ENCODE measurements at regions not wholly inside any gene's neighbourhood (a gene's known extent, or its start where the extent isn't known, plus 50 kb on each side); places are given as distances from the start of the nearest gene placed in this dataset.

DNA sequence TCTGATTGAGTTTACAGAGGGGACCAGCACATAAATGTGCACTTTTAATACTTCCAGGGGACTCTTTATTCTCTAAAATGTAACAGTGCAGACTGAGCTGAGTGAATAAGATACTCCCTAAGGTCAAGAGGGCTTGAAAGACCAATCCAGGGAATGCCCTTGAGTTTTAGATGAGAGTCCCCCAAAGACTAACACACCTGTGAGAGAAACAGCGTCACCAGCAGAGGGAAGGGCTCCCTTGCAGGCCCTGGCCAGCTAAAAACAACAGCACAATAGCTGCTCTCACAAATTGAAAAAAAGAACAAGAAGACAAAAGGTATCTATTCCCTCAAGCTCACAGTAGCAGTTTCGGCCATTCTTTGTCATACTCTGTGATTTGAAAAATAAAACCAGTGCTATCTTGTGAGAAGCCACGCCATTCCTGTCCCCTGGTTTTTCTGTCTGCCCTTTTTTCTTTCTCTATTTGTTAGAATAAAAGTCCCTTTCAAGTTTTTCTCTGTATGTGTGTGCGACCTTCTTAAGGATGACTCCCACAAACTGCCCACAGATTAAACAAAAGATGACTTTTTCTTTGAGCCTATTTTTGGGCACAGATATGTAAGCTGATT lies 230.4 kb upstream of the BMPER start:
- no peak for DNase-seq
- Histone ChIP-seq H3K36me3 (ENCODE audit: insufficient read depth, low read length) (no peaks in the 10 kb centered on the region), H3K27ac (ENCODE audit: low read length) (no peak overlapping the region), H3K4me3 (ENCODE audit: low read depth in 1 of 2, low read length in 2 of 2) (no peak overlapping the region), H3K4me2 (ENCODE audit: insufficient read depth, low read length) (no peak overlapping the region), H3K4me1 (ENCODE audit: insufficient read depth, low read length) (no peaks in the 10 kb centered on the region), H3K79me2 (ENCODE audit: insufficient read depth, low read length) (no peaks in the 10 kb centered on the region), H3K9ac (ENCODE audit: low read depth, low read length) (no peak overlapping the region), H3K27me3 (ENCODE audit: insufficient read depth, low read length, poor library complexity) (no peaks in the 10 kb centered on the region), H4K20me1 (ENCODE audit: insufficient read depth, low read length) (no peaks in the 10 kb centered on the region), H2AFZ (ENCODE audit: low read depth, low read length) (no peak overlapping the region), H3K9me3 (ENCODE audit: insufficient read depth, low read length, severe bottlenecking) (peaks cover under 1% of the 10 kb centered on the region)
- no peak for ATAC-seq (ENCODE audit: insufficient read depth, low read depth)
- no peak for TF ChIP-seq EZH2 (IDR thresholded peaks at IDR 0.05; ENCODE audit: borderline replicate concordance, low read depth, low read length, severe bottlenecking)
- TF ChIP-seq, protein P1, sequence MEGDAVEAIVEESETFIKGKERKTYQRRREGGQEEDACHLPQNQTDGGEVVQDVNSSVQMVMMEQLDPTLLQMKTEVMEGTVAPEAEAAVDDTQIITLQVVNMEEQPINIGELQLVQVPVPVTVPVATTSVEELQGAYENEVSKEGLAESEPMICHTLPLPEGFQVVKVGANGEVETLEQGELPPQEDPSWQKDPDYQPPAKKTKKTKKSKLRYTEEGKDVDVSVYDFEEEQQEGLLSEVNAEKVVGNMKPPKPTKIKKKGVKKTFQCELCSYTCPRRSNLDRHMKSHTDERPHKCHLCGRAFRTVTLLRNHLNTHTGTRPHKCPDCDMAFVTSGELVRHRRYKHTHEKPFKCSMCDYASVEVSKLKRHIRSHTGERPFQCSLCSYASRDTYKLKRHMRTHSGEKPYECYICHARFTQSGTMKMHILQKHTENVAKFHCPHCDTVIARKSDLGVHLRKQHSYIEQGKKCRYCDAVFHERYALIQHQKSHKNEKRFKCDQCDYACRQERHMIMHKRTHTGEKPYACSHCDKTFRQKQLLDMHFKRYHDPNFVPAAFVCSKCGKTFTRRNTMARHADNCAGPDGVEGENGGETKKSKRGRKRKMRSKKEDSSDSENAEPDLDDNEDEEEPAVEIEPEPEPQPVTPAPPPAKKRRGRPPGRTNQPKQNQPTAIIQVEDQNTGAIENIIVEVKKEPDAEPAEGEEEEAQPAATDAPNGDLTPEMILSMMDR (IDR thresholded peaks at IDR 0.05; ENCODE audit: borderline replicate concordance, extremely low read depth, low read length, poor library complexity, severe bottlenecking), result no peak

DNA sequence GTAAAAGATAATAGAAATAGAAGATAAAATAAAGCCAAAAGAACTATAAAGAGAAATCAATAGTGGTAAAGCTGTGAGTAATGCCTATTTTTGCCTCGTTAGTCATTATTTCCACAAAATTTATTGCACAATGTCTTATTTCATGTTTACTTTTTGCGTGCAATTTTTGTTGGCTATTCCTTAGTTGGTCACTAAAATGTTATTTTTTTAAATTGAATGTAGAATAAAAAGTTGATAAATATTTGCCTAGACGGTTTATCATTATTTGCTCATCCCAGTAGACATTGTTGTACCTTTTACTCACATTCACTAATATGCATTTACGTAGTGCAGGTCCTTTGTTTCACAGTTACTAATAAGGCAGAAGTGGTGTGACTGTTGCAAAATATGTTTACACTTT lies 227.8 kb upstream of the BMPER start:
- DNase-seq, result no peak
- Histone ChIP-seq H3K27ac (ENCODE audit: low read length) (no peak overlapping the region), H4K20me1 (ENCODE audit: insufficient read depth, low read length) (no peaks in the 10 kb centered on the region), H2AFZ (ENCODE audit: low read depth, low read length) (no peak overlapping the region), H3K4me3 (ENCODE audit: low read depth in 1 of 2, low read length in 2 of 2) (no peak overlapping the region), H3K27me3 (ENCODE audit: insufficient read depth, low read length, poor library complexity) (no peaks in the 10 kb centered on the region), H3K9me3 (ENCODE audit: insufficient read depth, low read length, severe bottlenecking) (peaks cover 5% of the 10 kb centered on the region), H3K79me2 (ENCODE audit: insufficient read depth, low read length) (no peaks in the 10 kb centered on the region), H3K36me3 (ENCODE audit: insufficient read depth, low read length) (no peaks in the 10 kb centered on the region), H3K9ac (ENCODE audit: low read depth, low read length) (no peak overlapping the region), H3K4me2 (ENCODE audit: insufficient read depth, low read length) (no peak overlapping the region), H3K4me1 (ENCODE audit: insufficient read depth, low read length) (no peaks in the 10 kb centered on the region)
- no peak for TF ChIP-seq EZH2 (IDR thresholded peaks at IDR 0.05; ENCODE audit: borderline replicate concordance, low read depth, low read length, severe bottlenecking)
- TF ChIP-seq, protein P1 (IDR thresholded peaks at IDR 0.05; ENCODE audit: borderline replicate concordance, extremely low read depth, low read length, poor library complexity, severe bottlenecking), result no peak
- ATAC-seq (ENCODE audit: insufficient read depth, low read depth), result no peak

DNA sequence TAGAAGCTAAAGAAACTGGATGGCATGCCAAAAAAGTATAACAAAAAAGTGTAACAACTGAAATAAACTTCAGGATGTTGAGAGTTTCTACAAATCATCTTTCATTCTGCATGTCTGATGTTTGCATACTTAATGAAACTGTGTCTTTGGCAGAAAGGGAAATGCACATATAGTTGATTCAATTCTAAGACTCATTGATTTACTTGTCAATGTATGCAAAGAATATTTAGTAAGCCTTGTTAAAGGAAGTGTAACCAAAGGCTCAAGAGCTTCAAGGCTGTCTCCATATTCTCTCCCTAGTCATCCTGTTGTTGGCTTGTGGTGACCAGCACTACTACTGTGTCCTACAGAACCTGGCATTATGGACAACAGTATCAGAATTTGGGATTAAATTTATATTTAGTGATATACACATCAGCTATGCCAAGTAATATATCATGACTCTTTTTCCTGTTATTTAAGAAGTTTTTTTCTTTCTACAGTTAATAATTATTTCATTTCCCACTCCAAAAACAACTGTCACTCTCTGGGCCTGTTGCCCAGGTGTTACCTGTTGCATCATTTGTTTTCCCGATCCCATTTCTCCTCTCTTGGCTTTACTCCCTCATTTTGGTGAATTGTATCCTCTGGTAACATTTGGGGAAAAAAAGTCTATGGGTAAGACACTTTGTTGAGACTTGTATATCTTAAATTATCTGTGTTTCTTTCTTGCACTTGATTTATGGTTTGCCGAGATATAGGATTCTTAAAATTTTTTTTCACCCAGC lies 226.6 kb upstream of the BMPER start:
- peaks cover 5% of the 10 kb centered on the region for H3K9me3 ChIP-seq (ENCODE audit: insufficient read depth, low read length, severe bottlenecking)
- no peak overlapping the region for H3K4me2 ChIP-seq (ENCODE audit: insufficient read depth, low read length)
- no peaks in the 10 kb centered on the region for H3K4me1 ChIP-seq (ENCODE audit: insufficient read depth, low read length)
- H3K9ac ChIP-seq (ENCODE audit: low read depth, low read length), result no peak overlapping the region
- no peaks in the 10 kb centered on the region for H4K20me1 ChIP-seq (ENCODE audit: insufficient read depth, low read length)
- H3K27ac ChIP-seq (ENCODE audit: low read length), result no peak overlapping the region
- no peak overlapping the region for H3K4me3 ChIP-seq (ENCODE audit: low read depth in 1 of 2, low read length in 2 of 2)
- H3K27me3 ChIP-seq (ENCODE audit: insufficient read depth, low read length, poor library complexity), result no peaks in the 10 kb centered on the region
- no peaks in the 10 kb centered on the region for H3K79me2 ChIP-seq (ENCODE audit: insufficient read depth, low read length)
- ATAC-seq (ENCODE audit: insufficient read depth, low read depth), result no peak
- no peak for DNase-seq
- no peaks in the 10 kb centered on the region for H3K36me3 ChIP-seq (ENCODE audit: insufficient read depth, low read length)
- TF ChIP-seq, protein P1 (IDR thresholded peaks at IDR 0.05; ENCODE audit: borderline replicate concordance, extremely low read depth, low read length, poor library complexity, severe bottlenecking), result no peak
- TF ChIP-seq EZH2 (IDR thresholded peaks at IDR 0.05; ENCODE audit: borderline replicate concordance, low read depth, low read length, severe bottlenecking), result no peak
- no peak overlapping the region for H2AFZ ChIP-seq (ENCODE audit: low read depth, low read length)
